Frontal cortex (tissue), 3 donors: ENCODE measurements at regions not wholly inside any gene's neighbourhood (a gene's known extent, or its start where the extent isn't known, plus 50 kb on each side); places are given as distances from the start of the nearest gene placed in this dataset.

ENCODE experiments used
- DNase-seq, 2 donors: peaks; one replicate each; pipeline ENCODE4 v3.0.0; 2012; ENCODE audit warnings: low spot score in 2 of 2
- FAIRE-seq: peaks from 2 replicates; lab custom pipeline; 2012; peaks lifted over from hg19 to GRCh38; lab: Jason Lieb, UNC
- donor health status: control.
- donor health status: control.
- donor health status: control.

- no peak for DNase-seq
- no peak for FAIRE-seq
Measured at GRCh38 chr20:52748285-52748932, 223.7 kb upstream of the TSHZ2 start.

DNA sequence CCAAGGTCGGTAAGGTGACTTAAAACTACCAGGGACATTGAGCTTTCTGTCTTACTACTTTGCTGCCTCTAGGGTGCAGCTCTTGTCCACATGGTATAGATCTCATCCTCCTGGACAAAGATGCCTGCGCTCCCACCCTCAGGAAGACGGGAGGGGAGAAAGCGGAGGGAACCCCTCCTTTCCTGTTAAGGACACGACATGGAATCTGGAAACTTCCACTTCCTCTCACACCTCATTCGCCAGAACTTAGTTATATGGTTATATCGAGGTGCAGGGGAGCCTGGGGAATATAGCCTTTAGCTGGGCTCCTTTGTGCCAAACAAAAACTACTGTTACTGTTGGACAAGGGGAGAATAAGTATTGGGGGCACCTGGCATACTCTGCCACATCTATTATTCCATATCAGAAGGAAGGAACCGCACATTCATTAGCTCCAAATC, 224.3 kb upstream of the TSHZ2 start:
- DNase-seq (no peak), FAIRE-seq (no peak)

GRCh38 chr20:52746770-52747169, 225.4 kb upstream of the TSHZ2 start:
- FAIRE-seq = no peak

DNA sequence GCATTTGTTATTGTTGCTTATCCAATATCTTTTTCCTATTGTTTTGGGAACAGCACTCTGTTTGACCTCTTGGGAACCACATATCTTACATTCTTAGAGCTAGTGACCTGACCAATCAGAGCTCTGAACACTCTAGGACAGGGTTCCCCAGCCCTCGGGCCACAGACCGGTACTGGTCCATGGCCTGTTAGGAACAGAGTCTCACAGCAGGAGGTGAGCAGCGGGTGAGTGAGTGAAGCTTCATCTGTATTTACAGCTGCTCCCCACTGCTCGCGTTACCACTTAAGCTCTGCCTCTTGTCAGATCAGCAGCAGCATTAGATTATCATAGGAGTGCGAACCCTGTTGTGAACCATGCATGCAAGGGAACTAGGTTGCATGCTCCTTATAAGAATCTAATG, 226.0 kb upstream of the TSHZ2 start:
- FAIRE-seq (no peak), DNase-seq (no peak)

More at GRCh38 chr20:52746770-52747169, 225.4 kb upstream of the TSHZ2 start:
- DNase-seq = no peak

DNA sequence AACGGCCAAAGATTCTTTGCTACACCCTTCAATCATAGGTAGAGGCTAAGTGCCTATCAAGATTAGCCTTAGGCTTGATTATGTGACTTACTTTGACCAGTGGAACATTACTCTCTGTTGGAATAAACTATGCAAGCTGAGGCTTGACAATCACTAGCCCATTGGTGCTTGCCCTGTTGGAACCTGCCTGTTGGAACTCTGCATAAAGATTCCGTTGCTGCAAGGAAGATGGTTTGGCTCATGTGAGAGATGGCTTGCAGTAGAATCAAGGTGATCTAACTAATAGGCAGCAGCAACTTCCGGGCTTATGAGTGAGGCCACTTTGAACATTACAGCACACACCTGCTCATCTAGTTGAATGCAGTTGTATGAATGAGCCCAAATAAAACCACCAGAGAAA, 227.7 kb upstream of the TSHZ2 start:
- FAIRE-seq (no peak), DNase-seq (no peak)

DNA sequence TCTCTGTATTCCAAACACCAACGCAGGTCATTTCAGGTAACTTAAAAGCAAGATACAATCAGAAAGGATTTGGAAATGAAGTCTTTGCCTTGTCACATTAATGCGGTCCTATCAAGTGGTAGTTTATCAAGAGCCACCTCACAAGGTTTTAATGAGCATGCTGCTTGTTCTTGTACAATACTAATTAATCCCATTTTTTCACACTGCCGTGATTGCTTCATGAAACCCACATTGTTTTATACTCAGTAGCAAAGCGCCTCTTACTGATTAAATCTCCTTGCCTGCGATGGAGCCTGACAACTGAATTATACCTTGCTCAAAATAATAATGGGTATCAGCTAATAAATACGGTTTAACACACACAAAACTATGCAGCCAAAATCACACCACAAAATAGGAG, 234.1 kb upstream of the TSHZ2 start:
- no peak for DNase-seq
- no peak for FAIRE-seq

DNA sequence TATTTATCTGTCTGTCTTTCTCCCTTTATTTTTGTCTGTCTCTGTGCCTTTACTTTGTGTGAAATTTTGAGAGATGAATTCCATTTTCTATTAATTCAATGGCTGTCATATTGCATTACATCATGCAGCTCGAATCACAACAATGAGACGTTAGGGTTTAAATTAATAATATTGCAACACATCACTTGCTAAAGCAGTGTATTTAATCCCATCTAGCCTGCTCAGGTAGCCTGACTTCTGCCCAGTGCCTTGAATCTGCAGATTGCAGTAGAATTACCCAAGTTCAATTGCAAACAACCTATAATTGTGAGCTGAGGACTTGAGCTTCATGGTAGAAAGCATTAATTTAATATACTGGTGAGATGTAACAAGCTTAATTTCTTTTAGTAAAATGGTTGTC, 235.7 kb upstream of the TSHZ2 start:
- no peak for FAIRE-seq
- no peak for DNase-seq

- no peak for DNase-seq
- FAIRE-seq = no peak
Measured at GRCh38 chr20:52731093-52731492, 241.1 kb upstream of the TSHZ2 start.

GRCh38 chr20:52727740-52728456, 244.3 kb upstream of the TSHZ2 start:
- FAIRE-seq (no peak), DNase-seq (no peak)

GRCh38 chr20:52724541-52724940, 247.6 kb upstream of the TSHZ2 start:
- DNase-seq = no peak
- FAIRE-seq = no peak

GRCh38 chr20:52722926-52723688, 249.1 kb upstream of the TSHZ2 start:
- DNase-seq (no peak), FAIRE-seq (no peak)

GRCh38 chr20:52708137-52708536, 264.0 kb upstream of the TSHZ2 start:
- no peak for FAIRE-seq
- DNase-seq = no peak

DNA sequence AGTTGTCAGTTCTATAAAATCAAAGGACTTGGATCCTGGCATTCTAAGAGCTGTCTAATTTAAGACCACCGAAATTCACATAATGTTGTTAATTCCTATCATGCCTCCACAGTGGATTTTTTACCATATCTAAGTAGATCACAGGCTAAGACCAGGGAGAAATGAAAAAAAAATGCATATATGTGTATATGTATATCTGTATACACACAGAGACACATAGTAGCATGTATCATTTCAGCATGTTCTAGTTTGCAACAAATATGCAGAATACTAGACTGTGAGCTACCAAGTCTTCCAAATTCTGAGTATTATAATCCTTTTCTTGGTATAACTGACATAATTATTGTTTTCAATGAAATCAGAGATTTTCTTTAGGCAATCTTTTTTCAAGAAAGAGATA, 267.6 kb upstream of the TSHZ2 start:
- no peak for FAIRE-seq
- no peak for DNase-seq

DNA sequence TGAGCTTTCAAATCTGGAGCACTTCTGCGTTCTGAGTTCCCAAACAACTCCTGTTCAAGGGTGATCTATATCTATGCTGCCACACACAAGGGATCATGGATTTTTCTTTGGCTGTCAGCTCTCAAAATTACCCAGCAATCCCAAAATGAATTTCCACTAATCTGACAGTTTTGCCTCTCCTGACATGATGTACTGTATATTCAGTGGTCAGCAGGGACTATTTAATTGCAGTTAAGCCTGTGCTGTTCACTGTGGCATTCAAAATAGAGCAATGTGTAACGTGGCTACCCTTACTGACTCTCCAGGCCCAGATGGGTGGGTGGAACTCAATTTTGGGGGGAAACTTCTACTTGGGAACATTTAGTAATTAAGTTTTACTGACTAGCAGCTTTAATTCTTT, 283.8 kb upstream of the TSHZ2 start:
- DNase-seq (no peak), FAIRE-seq (no peak)

DNA sequence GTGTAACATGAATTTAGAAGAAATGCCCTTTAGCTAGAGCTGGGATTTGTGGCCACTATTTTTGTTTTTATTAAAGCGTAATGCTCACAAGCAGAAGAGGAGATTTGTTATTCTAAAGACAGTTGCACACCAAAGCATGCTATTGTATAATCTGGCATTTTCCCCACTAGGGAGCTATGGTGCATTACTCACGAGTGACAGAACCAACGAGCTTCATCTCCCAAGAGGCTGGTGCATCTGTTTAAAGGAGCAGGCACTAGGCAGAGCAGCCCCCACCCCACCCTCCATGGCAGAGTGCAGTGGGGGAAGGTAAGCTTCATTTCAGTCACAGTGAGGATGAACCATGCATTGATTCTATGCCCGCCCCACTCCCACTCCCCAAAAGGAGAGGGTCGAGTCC, 287.3 kb upstream of the TSHZ2 start:
- FAIRE-seq = no peak

DNA sequence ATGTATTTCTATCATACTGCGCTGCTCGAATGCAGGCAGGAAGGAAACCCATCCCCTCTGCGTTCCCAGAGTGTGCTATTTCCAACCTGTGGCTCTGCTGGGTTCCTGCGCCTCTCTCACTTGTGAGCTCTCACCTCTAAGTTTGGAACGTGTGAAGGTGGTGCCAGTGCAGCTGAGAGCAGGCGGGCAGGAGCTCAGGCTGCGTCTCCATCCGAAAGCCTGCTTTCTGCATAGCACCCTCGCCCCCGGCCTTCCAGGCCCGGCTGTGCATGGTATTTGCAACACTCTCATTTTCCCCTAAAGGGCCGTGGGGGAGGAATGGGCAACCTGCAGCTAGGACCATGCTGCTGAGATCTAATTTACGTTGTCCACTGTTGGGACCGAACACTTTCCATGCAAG, 288.0 kb upstream of the TSHZ2 start:
- DNase-seq (no peak), FAIRE-seq (no peak)

More for the DNA sequence above, 287.3 kb upstream of the TSHZ2 start:
- no peak for DNase-seq

DNA sequence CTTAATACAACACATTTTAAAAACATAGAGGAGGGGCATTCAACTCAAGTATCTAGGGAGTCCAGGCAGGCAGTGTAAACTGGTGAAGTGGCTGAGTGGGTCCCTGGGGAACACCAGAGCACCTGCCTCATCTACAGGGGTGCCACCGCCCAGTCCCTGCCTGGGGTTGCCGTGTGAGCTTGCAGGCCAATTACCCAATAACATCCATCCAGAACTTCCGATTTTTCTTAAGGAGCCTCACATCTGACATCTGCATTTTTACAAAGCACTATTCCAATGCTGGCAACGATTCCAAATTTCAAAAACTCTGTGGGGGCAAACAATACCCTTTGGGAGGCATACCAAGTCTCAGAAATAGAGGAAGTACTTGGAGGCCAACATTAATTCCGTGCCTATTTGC, 288.4 kb upstream of the TSHZ2 start:
- DNase-seq = no peak
- FAIRE-seq = no peak

DNA sequence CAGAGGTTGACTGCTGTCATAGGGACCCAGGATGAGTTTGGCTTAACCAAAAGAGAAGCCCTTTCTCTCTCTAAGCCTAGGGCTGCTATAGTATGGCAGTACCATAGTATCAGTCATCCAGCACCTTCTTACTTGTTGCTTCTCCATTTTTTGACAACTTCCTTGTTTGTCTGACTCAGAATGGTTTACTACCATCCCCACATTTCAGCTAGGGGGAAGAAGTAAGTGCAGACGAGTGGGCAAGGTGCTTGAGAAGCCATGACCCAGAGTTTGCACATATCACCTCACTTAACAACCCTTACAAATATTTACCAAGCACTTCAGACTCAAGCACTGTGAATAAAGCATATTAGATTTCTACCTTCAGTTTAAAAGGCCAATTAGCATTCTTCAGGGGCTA, 289.9 kb upstream of the TSHZ2 start:
- no peak for FAIRE-seq
- DNase-seq = no peak

DNA sequence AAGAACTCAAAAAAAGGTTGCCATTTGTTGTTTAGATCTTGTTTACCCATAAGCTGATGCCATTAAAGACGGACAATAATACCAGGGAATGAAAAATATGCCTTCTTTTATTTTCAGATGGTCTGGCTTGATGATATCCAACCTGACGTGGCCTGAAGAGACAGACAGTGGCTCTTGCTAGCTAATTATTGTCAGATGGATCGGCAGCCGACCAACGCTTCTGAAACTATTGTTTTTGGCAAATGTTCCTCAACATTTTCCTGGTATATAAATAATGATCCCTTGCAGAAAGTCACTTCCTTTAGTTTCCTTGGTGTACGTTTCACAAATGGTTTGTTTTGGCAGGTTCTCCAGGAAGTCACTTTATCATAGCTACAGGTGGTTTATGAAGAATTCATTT, 290.9 kb upstream of the TSHZ2 start:
- FAIRE-seq (no peak), DNase-seq (no peak)

GRCh38 chr20:52677216-52677615, 294.9 kb upstream of the TSHZ2 start:
- FAIRE-seq (no peak), DNase-seq (no peak)
